Neural cell (in vitro differentiated cells): ENCODE measurements at regions not wholly inside any gene's neighbourhood (a gene's known extent, or its start where the extent isn't known, plus 50 kb on each side); places are given as distances from the start of the nearest gene placed in this dataset.

Experiments used
- CTCF ChIP-seq: fragments of 450-650 bp; IDR thresholded peaks from 2 replicates; pipeline ENCODE4 v1.5.1; 2014; ENCODE audit warnings: antibody characterized with exemption, mild to moderate bottlenecking, moderate library complexity; ENCODE audit not compliant: poor library complexity, severe bottlenecking
- REST ChIP-seq: IDR thresholded peaks from 2 replicates; pipeline ENCODE4 v1.6.1; 2012; ENCODE audit warnings: borderline replicate concordance

GRCh38 chr13:74778946-74779345, 644.7 kb upstream of the KLF12 start:
- no peak for TF ChIP-seq CTCF
- no peak for TF ChIP-seq REST
